ENCODE measurements at regions not wholly inside any gene's neighbourhood (a gene's known extent, or its start where the extent isn't known, plus 50 kb on each side); places are given as distances from the start of the nearest gene placed in this dataset.
A peak's percentile ranks its signal among the peaks of the same experiment; 100 is the strongest.

- no peak for DNase-seq (ENCODE audit: low read depth in 2 of 2)
- H3K36me3 ChIP-seq (ENCODE audit: control insufficient read depth, insufficient read depth, low read length): no peaks in the 10 kb centered on the region
- H3K9ac ChIP-seq (ENCODE audit: insufficient read depth, low read length): no peak overlapping the region
- H3K9me3 ChIP-seq (ENCODE audit: control insufficient read depth, insufficient read depth, low read depth, low read length): no peaks in the 10 kb centered on the region
- no peak for TF ChIP-seq EZH2 (IDR thresholded peaks at IDR 0.05; ENCODE audit: low read length, missing control alignments)
- no peak for TF ChIP-seq CTCF (conservative IDR thresholded peaks at IDR 0.05 in 1 of 2, IDR thresholded peaks at IDR 0.05 in 1 of 2; ENCODE audit: low read depth in 1 of 2, low read length in 2 of 2)
- H2AFZ ChIP-seq (ENCODE audit: low read length): no peak overlapping the region
- no peaks in the 10 kb centered on the region for H3K4me1 ChIP-seq (ENCODE audit: control insufficient read depth, extremely low read depth, insufficient read depth, low read length)
- H3K79me2 ChIP-seq (ENCODE audit: control insufficient read depth, insufficient read depth, low read length): no peaks in the 10 kb centered on the region
- no peaks in the 10 kb centered on the region for H3K27me3 ChIP-seq (ENCODE audit: control insufficient read depth, insufficient read depth, low read length)
- no peak overlapping the region for H3K4me2 ChIP-seq (ENCODE audit: extremely low read depth, insufficient read depth, low read length)
- no peaks in the 10 kb centered on the region for H4K20me1 ChIP-seq (ENCODE audit: control insufficient read depth, extremely low read depth, insufficient read depth, low read length)
- H3K27ac ChIP-seq (ENCODE audit: insufficient read depth, low read length): no peak overlapping the region
- H3K4me3 ChIP-seq (replicated peaks in 1 of 4; ENCODE audit: control extremely low read depth in 1 of 4, insufficient read depth in 1 of 4, low read depth in 3 of 4, low read length in 4 of 4): no peak overlapping the region
Observed at GRCh38 chr18:25423760-25424159, 71.8 kb upstream of the ZNF521 start.

- Histone ChIP-seq H3K36me3 (ENCODE audit: control insufficient read depth, insufficient read depth, low read length) (no peaks in the 10 kb centered on the region), H3K4me2 (ENCODE audit: extremely low read depth, insufficient read depth, low read length) (no peak overlapping the region), H3K9me3 (ENCODE audit: control insufficient read depth, insufficient read depth, low read depth, low read length) (no peaks in the 10 kb centered on the region), H3K4me1 (ENCODE audit: control insufficient read depth, extremely low read depth, insufficient read depth, low read length) (no peaks in the 10 kb centered on the region), H3K27ac (ENCODE audit: insufficient read depth, low read length) (no peak overlapping the region), H4K20me1 (ENCODE audit: control insufficient read depth, extremely low read depth, insufficient read depth, low read length) (no peaks in the 10 kb centered on the region), H3K79me2 (ENCODE audit: control insufficient read depth, insufficient read depth, low read length) (no peaks in the 10 kb centered on the region), H2AFZ (ENCODE audit: low read length) (no peak overlapping the region), H3K9ac (ENCODE audit: insufficient read depth, low read length) (no peak overlapping the region), H3K27me3 (ENCODE audit: control insufficient read depth, insufficient read depth, low read length) (no peaks in the 10 kb centered on the region), H3K4me3 (replicated peaks in 1 of 4; ENCODE audit: control extremely low read depth in 1 of 4, insufficient read depth in 1 of 4, low read depth in 3 of 4, low read length in 4 of 4) (no peak overlapping the region)
- DNase-seq (ENCODE audit: low read depth in 2 of 2): no peak
- TF ChIP-seq EZH2 (IDR thresholded peaks at IDR 0.05; ENCODE audit: low read length, missing control alignments) (no peak), CTCF (conservative IDR thresholded peaks at IDR 0.05 in 1 of 2, IDR thresholded peaks at IDR 0.05 in 1 of 2; ENCODE audit: low read depth in 1 of 2, low read length in 2 of 2) (no peak)
Observed at GRCh38 chr18:25423267-25423666, 71.3 kb upstream of the ZNF521 start.

GRCh38 chr18:25422230-25422629 lies 70.3 kb upstream of the ZNF521 start:
- Histone ChIP-seq H3K4me1 (ENCODE audit: control insufficient read depth, extremely low read depth, insufficient read depth, low read length) (no peaks in the 10 kb centered on the region), H3K79me2 (ENCODE audit: control insufficient read depth, insufficient read depth, low read length) (no peaks in the 10 kb centered on the region), H3K9me3 (ENCODE audit: control insufficient read depth, insufficient read depth, low read depth, low read length) (no peaks in the 10 kb centered on the region), H3K36me3 (ENCODE audit: control insufficient read depth, insufficient read depth, low read length) (no peaks in the 10 kb centered on the region), H4K20me1 (ENCODE audit: control insufficient read depth, extremely low read depth, insufficient read depth, low read length) (no peaks in the 10 kb centered on the region), H3K4me3 (replicated peaks in 1 of 4; ENCODE audit: control extremely low read depth in 1 of 4, insufficient read depth in 1 of 4, low read depth in 3 of 4, low read length in 4 of 4) (no peak overlapping the region), H3K9ac (ENCODE audit: insufficient read depth, low read length) (no peak overlapping the region), H3K4me2 (ENCODE audit: extremely low read depth, insufficient read depth, low read length) (no peak overlapping the region), H3K27ac (ENCODE audit: insufficient read depth, low read length) (no peak overlapping the region), H2AFZ (ENCODE audit: low read length) (no peak overlapping the region), H3K27me3 (ENCODE audit: control insufficient read depth, insufficient read depth, low read length) (no peaks in the 10 kb centered on the region)
- TF ChIP-seq CTCF (conservative IDR thresholded peaks at IDR 0.05 in 1 of 2, IDR thresholded peaks at IDR 0.05 in 1 of 2; ENCODE audit: low read depth in 1 of 2, low read length in 2 of 2) (no peak), EZH2 (IDR thresholded peaks at IDR 0.05; ENCODE audit: low read length, missing control alignments) (no peak)
- peak in 1 of 2 donors; percentile 23 for DNase-seq (ENCODE audit: low read depth in 2 of 2)
